ENCODE measurements at regions not wholly inside any gene's neighbourhood (a gene's known extent, or its start where the extent isn't known, plus 50 kb on each side); places are given as distances from the start of the nearest gene placed in this dataset.

GRCh38 chr3:161798016-161798415 is 301.4 kb downstream of the OTOL1 start:
- no peak for DNase-seq (ENCODE audit: low spot score)

GRCh38 chr3:161800985-161801559 is 304.5 kb downstream of the OTOL1 start:
- no peak for DNase-seq (ENCODE audit: low spot score)

GRCh38 chr3:161818106-161818505 is 321.5 kb downstream of the OTOL1 start:
- no peak for DNase-seq (ENCODE audit: low spot score)

- peak; percentile 53 for DNase-seq (ENCODE audit: low spot score)
Observed at GRCh38 chr3:161821591-161821990, 325.0 kb downstream of the OTOL1 start.

- DNase-seq (ENCODE audit: low spot score), result no peak
Observed at GRCh38 chr3:161822291-161822690, 325.7 kb downstream of the OTOL1 start.

- no peak for DNase-seq (ENCODE audit: low spot score)
Observed at GRCh38 chr3:161823910-161824309, 327.3 kb downstream of the OTOL1 start.

GRCh38 chr3:161838021-161838420 is 341.4 kb downstream of the OTOL1 start:
- DNase-seq (ENCODE audit: low spot score), result no peak

GRCh38 chr3:161848376-161848775 is 351.8 kb downstream of the OTOL1 start:
- DNase-seq (ENCODE audit: low spot score), result no peak

GRCh38 chr3:161851941-161852566 is 355.4 kb downstream of the OTOL1 start:
- DNase-seq (ENCODE audit: low spot score), result peak; percentile 44

- no peak for DNase-seq (ENCODE audit: low spot score)
Observed at GRCh38 chr3:161852744-161853143, 356.1 kb downstream of the OTOL1 start.

GRCh38 chr3:161854232-161854771 is 357.7 kb downstream of the OTOL1 start:
- no peak for DNase-seq (ENCODE audit: low spot score)

GRCh38 chr3:161859057-161859456 is 362.4 kb downstream of the OTOL1 start:
- DNase-seq (ENCODE audit: low spot score), result no peak

GRCh38 chr3:161859865-161860450 is 363.4 kb downstream of the OTOL1 start:
- no peak for DNase-seq (ENCODE audit: low spot score)

GRCh38 chr3:161863775-161864174 is 367.2 kb downstream of the OTOL1 start:
- DNase-seq (ENCODE audit: low spot score), result no peak

- no peak for DNase-seq (ENCODE audit: low spot score)
Observed at GRCh38 chr3:161866176-161866575, 369.6 kb downstream of the OTOL1 start.

- DNase-seq (ENCODE audit: low spot score), result no peak
Observed at GRCh38 chr3:161875483-161875882, 378.9 kb downstream of the OTOL1 start.

- no peak for DNase-seq (ENCODE audit: low spot score)
Observed at GRCh38 chr3:161879470-161879869, 382.9 kb downstream of the OTOL1 start.

- DNase-seq (ENCODE audit: low spot score), result no peak
Observed at GRCh38 chr3:161884830-161885229, 388.2 kb downstream of the OTOL1 start.

GRCh38 chr3:161890147-161890625 is 393.6 kb downstream of the OTOL1 start:
- peak; percentile 84 for DNase-seq (ENCODE audit: low spot score)

- no peak for DNase-seq (ENCODE audit: low spot score)
Observed at GRCh38 chr3:161893972-161894371, 397.4 kb downstream of the OTOL1 start.

GRCh38 chr3:161894657-161895056 is 398.0 kb downstream of the OTOL1 start:
- no peak for DNase-seq (ENCODE audit: low spot score)

- DNase-seq (ENCODE audit: low spot score), result no peak
Observed at GRCh38 chr3:161905520-161906132, 409.0 kb downstream of the OTOL1 start.

Measured in mucosa of gallbladder (tissue), 1 donor.